H9 (cell line): ENCODE measurements at regions not wholly inside any gene's neighbourhood (a gene's known extent, or its start where the extent isn't known, plus 50 kb on each side); places are given as distances from the start of the nearest gene placed in this dataset.

Experiments
- DNase-seq: peaks from one replicate; pipeline ENCODE4 v3.0.0-alpha.2; 2017
- H2AFZ ChIP-seq: one replicate; pipeline ENCODE4 v1.6.1; 2013; ENCODE audit warnings: mild to moderate bottlenecking, low read length, control low read depth, moderate library complexity
- H2AK5ac ChIP-seq: 2 replicates; pipeline ENCODE4 v1.6.1; 2013; ENCODE audit warnings: low read length, control low read depth, mixed read lengths; ENCODE audit not compliant: insufficient read length
- H2BK120ac ChIP-seq: one replicate; pipeline ENCODE4 v1.6.1; 2013; ENCODE audit warnings: low read depth, mild to moderate bottlenecking, low read length, control low read depth, inconsistent platforms; ENCODE audit not compliant: poor library complexity, severe bottlenecking
- H2BK12ac ChIP-seq: 2 replicates; pipeline ENCODE4 v1.6.1; 2013; ENCODE audit warnings: low read length, control low read depth, mixed read lengths, low read depth; ENCODE audit not compliant: insufficient read length
- H2BK15ac ChIP-seq: 2 replicates; pipeline ENCODE4 v1.6.1; 2013; ENCODE audit warnings: low read depth, low read length, control low read depth
- H2BK20ac ChIP-seq: one replicate; pipeline ENCODE4 v1.6.1; 2013; ENCODE audit warnings: low read depth, mild to moderate bottlenecking, low read length, control low read depth, inconsistent platforms; ENCODE audit not compliant: poor library complexity, severe bottlenecking
- H2BK5ac ChIP-seq: 2 replicates; pipeline ENCODE4 v1.6.1; 2013; ENCODE audit warnings: low read length, control low read depth, mixed read lengths; ENCODE audit not compliant: insufficient read length
- H3K14ac ChIP-seq: 2 replicates; pipeline ENCODE4 v1.6.1; 2013; ENCODE audit warnings: low read length, control low read depth; ENCODE audit not compliant: insufficient read depth
- H3K18ac ChIP-seq: 2 replicates; pipeline ENCODE4 v1.6.1; 2013; ENCODE audit warnings: low read depth, mild to moderate bottlenecking, mixed read lengths, low read length, control low read depth; ENCODE audit not compliant: insufficient read length
- H3K23ac ChIP-seq: 2 replicates; pipeline ENCODE4 v1.6.1; 2013; ENCODE audit warnings: low read length, control low read depth, mixed read lengths, low read depth; ENCODE audit not compliant: insufficient read length
- H3K23me2 ChIP-seq: 2 replicates; pipeline ENCODE4 v1.6.1; 2013; ENCODE audit warnings: low read depth, mild to moderate bottlenecking, mixed read lengths, low read length, control low read depth; ENCODE audit not compliant: insufficient read length, poor library complexity, severe bottlenecking
- H3K27ac ChIP-seq: 2 replicates; pipeline ENCODE4 v1.5.1; 2013; ENCODE audit warnings: low read length, control low read depth, mixed read lengths, low read depth; ENCODE audit not compliant: insufficient read length
- H3K27me3 ChIP-seq: 2 replicates; pipeline ENCODE4 v1.6.1; 2013; ENCODE audit warnings: low read length, control low read depth, inconsistent platforms; ENCODE audit not compliant: insufficient read depth
- H3K4ac ChIP-seq: 2 replicates; pipeline ENCODE4 v1.6.1; 2013; ENCODE audit warnings: low read depth, mild to moderate bottlenecking, control low read depth, inconsistent platforms, low read length, moderate library complexity
- H3K4me1 ChIP-seq: 2 replicates; pipeline ENCODE4 v1.6.1; 2013; ENCODE audit warnings: low read length, control low read depth, inconsistent platforms; ENCODE audit not compliant: insufficient read depth
- H3K4me2 ChIP-seq: 2 replicates; pipeline ENCODE4 v1.6.1; 2013; ENCODE audit warnings: low read length, control low read depth, mixed read lengths; ENCODE audit not compliant: insufficient read length, insufficient read depth
- H3K56ac ChIP-seq: 2 replicates; pipeline ENCODE4 v1.6.1; 2013; ENCODE audit warnings: low read depth, mild to moderate bottlenecking, mixed read lengths, low read length, control low read depth; ENCODE audit not compliant: insufficient read length
- H3K79me1 ChIP-seq: 2 replicates; pipeline ENCODE4 v1.6.1; 2013; ENCODE audit warnings: low read depth, mild to moderate bottlenecking, moderate library complexity, low read length, control low read depth, inconsistent platforms; ENCODE audit not compliant: insufficient read depth, poor library complexity, severe bottlenecking
- H3K79me2 ChIP-seq: 2 replicates; pipeline ENCODE4 v1.6.1; 2013; ENCODE audit warnings: low read length, control low read depth, inconsistent platforms; ENCODE audit not compliant: insufficient read depth
- H3K9ac ChIP-seq: 2 replicates; pipeline ENCODE4 v1.6.1; 2013; ENCODE audit warnings: low read length, control low read depth, mixed read lengths; ENCODE audit not compliant: insufficient read length; ENCODE audit errors: extremely low read depth
- H3K9me3 ChIP-seq: one replicate; pipeline ENCODE4 v1.6.1; 2013; ENCODE audit warnings: low read depth, low read length, inconsistent platforms; ENCODE audit not compliant: control insufficient read depth
- H3T11ph ChIP-seq: one replicate; pipeline ENCODE4 v1.6.1; 2013; ENCODE audit warnings: mild to moderate bottlenecking, low read length, control low read depth, inconsistent platforms
- H4K20me1 ChIP-seq: one replicate; pipeline ENCODE4 v1.6.1; 2013; ENCODE audit not compliant: control insufficient read depth, insufficient read length, insufficient read depth
- H4K5ac ChIP-seq: 2 replicates; pipeline ENCODE4 v1.6.1; 2013; ENCODE audit warnings: low read depth, mild to moderate bottlenecking, mixed read lengths, low read length, control low read depth; ENCODE audit not compliant: insufficient read length
- H4K8ac ChIP-seq: replicated peaks from 2 replicates; pipeline ENCODE4 v1.6.1; 2013; ENCODE audit warnings: low read length, control low read depth, mixed read lengths, low read depth; ENCODE audit not compliant: insufficient read length
- H4K91ac ChIP-seq: 2 replicates; pipeline ENCODE4 v1.6.1; 2013; ENCODE audit warnings: low read depth, mild to moderate bottlenecking, moderate library complexity, mixed read lengths, low read length, control low read depth; ENCODE audit not compliant: insufficient read length
- H3K27ac Mint-ChIP-seq, 3 experiments: 2 replicates in 2 of 3; 3 replicates in 1 of 3; pipeline ENCODE4 v1.8.0; 2020 to 2021; ENCODE audit warnings: mixed read lengths in 3 of 3, mild to moderate bottlenecking in 1 of 3, moderate library complexity in 1 of 3
- H3K27me3 Mint-ChIP-seq: 2 replicates; pipeline ENCODE4 v1.8.0; 2021; ENCODE audit warnings: low read depth, mild to moderate bottlenecking, moderate library complexity, mixed read lengths
- H3K36me3 Mint-ChIP-seq, 3 experiments: 2 replicates in 2 of 3; 3 replicates in 1 of 3; pipeline ENCODE4 v1.8.0; 2020 to 2021; ENCODE audit warnings: low read depth in 3 of 3, mixed read lengths in 3 of 3; ENCODE audit not compliant: insufficient read depth in 1 of 3
- H3K4me1 Mint-ChIP-seq, 2 experiments: 2 replicates each; pipeline ENCODE4 v1.8.0; 2020; ENCODE audit warnings: mixed read lengths in 2 of 2
- H3K4me3 Mint-ChIP-seq, 2 experiments: 2 replicates in 1 of 2; 3 replicates in 1 of 2; pipeline ENCODE4 v1.8.0; 2020 to 2021; ENCODE audit warnings: mild to moderate bottlenecking in 2 of 2, mixed read lengths in 2 of 2, moderate library complexity in 1 of 2
- H3K9me3 Mint-ChIP-seq, 2 experiments: 2 replicates in 1 of 2; 3 replicates in 1 of 2; pipeline ENCODE4 v1.8.0; 2020; ENCODE audit warnings: mild to moderate bottlenecking in 2 of 2, mixed read lengths in 2 of 2, moderate library complexity in 1 of 2
- CTCF ChIP-seq: fragments of 200-600 bp; sonication (generic); conservative IDR thresholded peaks from 3 replicates; pipeline ENCODE4 v1.8.0; 2021; ENCODE audit warnings: antibody characterized with exemption, mild to moderate bottlenecking
- WGBS: extraction: QIAGEN DNeasy Blood & Tissue Kit; methylation state at CpG from one replicate; pipeline ENCODE4 v1.1.7; 2013; ENCODE audit warnings: missing lambda C conversion rate, low lambda C conversion rate, mixed read lengths; ENCODE audit not compliant: insufficient read length; ENCODE audit errors: extremely low coverage; 5-methylcytosine and 5-hydroxymethylcytosine counted together

GRCh38 chr16:77090062-77090461 is 100.9 kb upstream of the MON1B start:
- H2AK5ac ChIP-seq = no peak overlapping the region
- H2AFZ ChIP-seq = no peak overlapping the region
- Mint-ChIP-seq H3K4me1 (0 out of 4 replicates have a peak, but pooled peaks cover 0 to 2% of the 10 kb centered on the region in 2 experiments), H3K27me3 (no peaks in the 10 kb centered on the region), H3K9me3 (no peaks in the 10 kb centered on the region), H3K27ac (no peak overlapping the region), H3K4me3 (no peak overlapping the region), H3K36me3 (no peaks in the 10 kb centered on the region)
- H2BK120ac ChIP-seq = no peak overlapping the region
- H3K14ac ChIP-seq = no peak overlapping the region
- H2BK12ac ChIP-seq = no peak overlapping the region
- H4K5ac ChIP-seq = no peak overlapping the region
- H3K9me3 ChIP-seq = no peaks in the 10 kb centered on the region
- H3K9ac ChIP-seq = no peak overlapping the region
- no peak for TF ChIP-seq CTCF
- no peak overlapping the region for H3K27ac ChIP-seq
- H3K79me1 ChIP-seq = no peaks in the 10 kb centered on the region
- no peak overlapping the region for H3K23ac ChIP-seq
- H3K56ac ChIP-seq = no peak overlapping the region
- no CpG with 5 or more reads among the region's 1 CpG for WGBS
- no peaks in the 10 kb centered on the region for H3K23me2 ChIP-seq
- no peaks in the 10 kb centered on the region for H3K27me3 ChIP-seq
- H3K4me1 ChIP-seq = no peaks in the 10 kb centered on the region; the same call in 1 of the 2 replicates
- no peak overlapping the region for H3K4me2 ChIP-seq
- no peaks in the 10 kb centered on the region for H3K79me2 ChIP-seq
- no peak overlapping the region for H2BK15ac ChIP-seq
- no peak for DNase-seq
- no peak overlapping the region for H2BK5ac ChIP-seq
- H4K91ac ChIP-seq = no peak overlapping the region
- H3T11ph ChIP-seq = no peak overlapping the region
- H3K18ac ChIP-seq = no peak overlapping the region
- no peak overlapping the region for H4K8ac ChIP-seq
- H4K20me1 ChIP-seq = no peaks in the 10 kb centered on the region
- no peak overlapping the region for H2BK20ac ChIP-seq
- H3K4ac ChIP-seq = no peak overlapping the region
